NCI-H69 (cell line): ENCODE measurements at regions not wholly inside any gene's neighbourhood (a gene's known extent, or its start where the extent isn't known, plus 50 kb on each side); places are given as distances from the start of the nearest gene placed in this dataset.

ENCODE experiments used
- DNase-seq: peaks from one replicate; lab custom pipeline; 2025; lab: John Stamatoyannopoulos, UW

DNA sequence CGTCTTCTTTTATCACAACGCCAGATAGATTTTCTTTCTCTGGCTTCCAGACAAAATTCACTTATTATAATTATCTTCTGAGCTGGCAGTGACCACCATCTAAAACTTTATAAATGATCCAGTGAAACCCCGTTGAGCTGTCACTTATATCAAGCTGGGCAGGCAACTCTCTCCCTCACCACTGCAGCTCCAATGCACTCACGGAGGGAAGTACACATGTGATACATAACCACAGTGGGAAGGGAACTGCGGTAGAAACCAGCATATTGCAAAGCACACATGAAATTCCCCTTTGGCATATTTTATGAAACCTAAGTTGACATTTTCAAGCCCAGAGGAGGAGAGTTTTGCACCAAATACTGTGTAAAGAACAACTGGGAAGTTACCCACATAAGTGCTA lies 536.9 kb downstream of the HACE1 start:
- DNase-seq: peak; percentile 23

DNA sequence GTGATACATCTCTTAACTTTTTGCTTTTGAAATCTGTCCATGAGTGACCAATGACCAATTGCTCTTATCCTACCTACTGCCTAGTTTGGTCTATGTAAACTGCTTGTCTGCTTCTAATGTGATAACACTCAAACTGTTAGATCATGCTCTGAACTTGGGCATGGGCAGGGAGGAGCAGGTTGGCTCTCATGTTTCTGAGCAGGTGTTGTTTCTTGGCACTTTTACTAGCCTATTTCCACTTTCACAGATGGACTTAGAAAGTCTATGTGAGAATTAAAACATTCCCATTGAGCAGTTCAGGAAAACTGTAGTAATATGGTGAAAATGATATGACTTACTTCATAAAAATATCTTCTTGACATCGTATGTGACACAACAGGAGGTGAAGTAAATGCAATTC lies 538.4 kb downstream of the HACE1 start:
- no peak for DNase-seq

GRCh38 chr6:104320896-104321295 lies 538.8 kb downstream of the HACE1 start:
- DNase-seq: no peak

GRCh38 chr6:104312851-104313250 lies 546.9 kb downstream of the HACE1 start:
- DNase-seq: no peak

DNA sequence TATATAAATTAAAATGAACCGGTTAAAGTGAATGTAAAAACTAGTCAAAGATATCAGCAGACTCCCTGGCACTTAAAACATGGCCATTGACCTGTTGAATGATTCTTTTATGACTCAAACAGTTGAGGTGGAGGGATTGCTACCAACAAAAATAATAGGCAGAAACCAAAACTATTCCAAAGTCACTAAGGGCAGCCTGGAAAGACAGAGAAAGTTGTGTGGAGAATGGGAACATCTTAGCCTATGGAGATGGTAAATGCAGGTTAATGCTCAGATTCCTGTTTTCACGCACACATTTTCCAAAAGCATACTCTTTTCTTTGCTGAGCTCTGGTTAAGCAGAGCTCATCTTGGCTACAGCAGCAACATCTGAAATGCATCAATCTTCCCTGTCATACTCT lies 553.5 kb downstream of the HACE1 start:
- no peak for DNase-seq

GRCh38 chr6:104305206-104305605 lies 554.5 kb downstream of the HACE1 start:
- DNase-seq: no peak

DNA sequence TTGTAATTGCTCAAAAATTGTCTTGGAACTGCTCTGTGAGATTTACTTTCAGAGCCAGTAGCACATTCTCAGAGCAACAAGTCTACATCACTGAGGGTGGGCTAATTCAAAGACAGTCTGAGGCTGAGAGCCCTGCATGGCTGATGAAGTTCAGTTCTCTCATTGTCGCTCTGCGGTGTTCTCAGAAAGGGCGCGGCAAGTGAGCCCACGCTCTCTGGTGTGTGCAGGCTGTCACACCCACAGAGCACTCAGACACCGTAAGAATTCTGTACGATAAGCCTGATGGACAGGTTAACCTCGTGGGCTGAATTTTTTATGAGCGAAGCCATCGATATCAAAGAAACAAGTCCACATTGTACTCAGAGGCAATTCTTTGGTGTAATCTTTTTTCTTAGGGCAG lies 557.8 kb downstream of the HACE1 start:
- no peak for DNase-seq

DNA sequence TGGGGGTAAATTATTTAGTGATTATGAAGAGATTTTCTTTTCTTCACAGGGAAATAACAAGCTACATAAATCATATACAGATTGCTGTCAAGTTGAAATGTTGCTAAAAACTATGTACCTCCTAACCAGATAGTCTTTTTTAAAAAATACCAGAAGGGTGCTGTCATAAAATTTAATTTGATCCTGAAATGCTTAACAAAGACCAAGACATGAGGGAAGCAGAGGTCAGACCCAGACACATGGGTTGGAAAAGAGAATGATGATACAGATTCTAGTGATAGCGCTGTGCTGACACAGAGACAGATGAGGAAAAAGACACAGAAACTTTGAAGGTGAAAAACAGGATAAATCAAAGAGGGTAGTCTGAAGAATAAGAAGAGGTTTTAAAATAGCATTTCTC lies 573.1 kb downstream of the HACE1 start:
- DNase-seq: no peak

- DNase-seq: no peak
Observed at GRCh38 chr6:104284872-104285271, 574.8 kb downstream of the HACE1 start.

GRCh38 chr6:104282581-104282980 lies 577.1 kb downstream of the HACE1 start:
- DNase-seq: no peak

GRCh38 chr6:104281370-104281769 lies 578.3 kb downstream of the HACE1 start:
- peak; percentile 65 for DNase-seq

GRCh38 chr6:104268389-104268788 lies 591.3 kb downstream of the HACE1 start:
- no peak for DNase-seq

DNA sequence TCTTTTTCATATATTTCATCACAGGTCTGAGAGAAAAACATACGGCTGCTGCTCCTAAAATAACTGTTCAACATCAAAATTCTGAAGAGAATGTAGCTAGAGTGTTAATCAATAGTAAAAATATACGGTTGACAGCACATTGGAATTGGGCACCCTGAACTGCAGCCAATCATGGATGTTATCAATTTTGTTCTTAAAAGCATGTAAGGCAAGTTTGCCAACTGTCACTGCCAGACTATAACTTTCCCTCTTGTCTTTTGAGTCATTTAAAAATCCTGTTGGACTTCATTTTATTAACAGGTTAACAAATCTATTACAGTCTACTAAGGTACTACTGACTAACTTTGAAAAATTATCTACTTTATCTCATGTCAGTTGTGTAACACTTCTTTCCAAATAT lies 592.8 kb downstream of the HACE1 start:
- DNase-seq: no peak

DNA sequence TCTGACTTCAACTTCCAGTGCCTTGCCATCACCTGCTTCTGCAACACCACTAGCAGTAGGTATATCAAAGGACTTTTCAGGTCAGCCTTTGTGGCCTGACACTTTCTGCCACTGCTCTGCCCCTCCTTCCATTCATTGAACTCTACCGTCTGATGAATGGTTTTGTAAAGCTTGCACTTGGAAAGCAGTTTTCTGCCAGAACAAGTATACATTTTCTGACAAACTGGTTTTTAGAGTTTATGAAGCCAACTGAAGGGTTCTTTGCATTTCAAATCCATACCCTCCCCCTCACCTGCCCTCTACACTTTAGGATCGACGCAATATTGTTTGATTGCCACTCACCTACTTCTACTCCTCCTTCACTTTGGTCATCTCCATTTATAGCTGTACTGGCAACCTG lies 603.1 kb downstream of the HACE1 start:
- peak; percentile 23 for DNase-seq

DNA sequence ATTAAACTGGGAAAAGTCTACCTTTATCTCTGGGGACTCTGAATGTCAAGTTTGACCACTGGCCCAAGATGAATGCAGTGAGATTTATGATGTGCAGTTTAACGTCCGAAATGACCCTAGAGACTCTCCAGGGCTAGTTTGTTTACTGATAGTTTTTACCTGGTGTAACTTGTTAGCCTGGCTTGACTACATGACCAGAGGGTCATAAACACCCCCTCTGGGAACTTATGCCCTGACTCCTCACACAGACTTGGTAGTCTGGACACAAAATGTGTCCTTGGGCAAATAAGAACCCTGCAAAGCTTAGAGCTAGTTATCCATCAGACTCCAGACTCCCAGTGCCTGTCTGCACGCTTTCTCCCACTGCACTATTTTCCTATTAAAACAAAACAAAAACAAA lies 606.5 kb downstream of the HACE1 start:
- DNase-seq: peak; percentile 59

DNA sequence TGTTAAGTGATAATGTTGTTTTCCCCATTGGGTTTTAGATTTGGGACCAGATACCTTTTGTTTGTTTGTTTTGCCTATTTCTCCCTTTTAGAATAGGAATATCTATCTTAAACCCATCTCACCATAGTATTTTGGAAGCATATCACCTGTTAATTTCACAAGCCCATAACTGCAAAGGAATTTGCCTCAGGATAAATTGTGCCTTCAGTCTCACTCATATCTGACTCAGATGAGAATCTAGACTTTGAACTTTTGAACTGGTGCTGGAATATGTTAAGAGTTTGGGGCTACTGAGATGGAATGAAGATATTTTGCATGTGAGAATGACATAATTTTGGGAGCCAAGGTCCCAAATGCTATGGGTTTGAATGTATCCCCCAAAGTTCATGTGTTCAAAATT lies 607.4 kb downstream of the HACE1 start:
- DNase-seq: no peak

- no peak for DNase-seq
Observed at GRCh38 chr6:104251651-104252050, 608.1 kb downstream of the HACE1 start.

DNA sequence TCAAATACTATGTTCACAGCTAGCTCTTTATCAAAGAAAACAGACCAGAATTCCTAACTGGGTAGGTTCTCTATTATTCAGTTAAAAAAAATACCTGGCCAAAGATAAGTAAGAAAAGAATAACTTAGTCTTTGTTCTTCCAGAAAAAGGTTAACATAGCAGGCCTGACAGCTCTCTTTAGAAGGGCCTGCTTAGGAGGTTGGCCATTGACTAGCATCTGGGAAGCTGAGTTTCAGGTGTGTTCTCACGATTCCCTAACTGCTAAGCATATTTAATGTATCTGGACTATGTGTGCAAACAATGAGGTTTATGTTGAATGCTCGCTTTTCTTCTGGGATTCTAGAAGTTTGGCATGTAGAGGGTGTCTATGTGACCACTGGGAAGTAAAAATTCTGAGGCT lies 618.9 kb downstream of the HACE1 start:
- DNase-seq: no peak

GRCh38 chr6:104239971-104240370 lies 619.7 kb downstream of the HACE1 start:
- no peak for DNase-seq

- peak; percentile 95 for DNase-seq
Observed at GRCh38 chr6:104229057-104229456, 630.7 kb downstream of the HACE1 start.

GRCh38 chr6:104227508-104227907 lies 632.2 kb downstream of the HACE1 start:
- DNase-seq: peak; percentile 45

DNA sequence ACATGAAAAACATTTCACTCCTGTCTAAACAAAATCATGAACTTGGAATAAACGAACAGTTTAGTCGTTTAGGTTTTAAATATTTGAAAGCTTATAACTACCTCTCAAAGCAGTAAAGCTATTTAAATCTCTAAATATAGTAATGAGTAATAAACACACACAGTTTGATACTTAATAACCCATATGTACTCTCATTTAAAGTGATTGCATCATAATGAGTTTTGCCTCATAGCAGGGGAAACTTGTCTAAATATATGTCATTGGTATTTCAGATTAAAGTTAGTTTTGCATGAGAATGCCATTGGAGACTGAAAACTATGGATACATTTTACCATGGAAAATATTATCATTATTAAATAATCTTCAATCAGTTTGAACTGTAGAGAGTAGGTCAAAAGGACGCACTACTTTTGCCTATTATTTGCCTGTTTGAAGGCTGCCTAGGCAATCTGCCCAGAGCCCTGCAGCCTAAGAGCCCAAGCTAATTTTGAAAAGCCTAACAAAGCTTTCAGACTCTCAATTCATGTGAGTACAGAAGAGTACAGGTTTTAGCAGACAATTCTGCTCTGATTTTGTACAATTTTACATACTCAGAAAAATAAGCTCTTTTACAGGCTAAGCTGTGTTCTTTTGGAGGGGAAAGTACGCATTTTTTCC lies 632.8 kb downstream of the HACE1 start:
- peak; percentile 53 for DNase-seq

GRCh38 chr6:104218116-104218515 lies 641.6 kb downstream of the HACE1 start:
- DNase-seq: no peak

GRCh38 chr6:104214901-104215300 lies 644.8 kb downstream of the HACE1 start:
- DNase-seq: no peak
